ENCODE measurements at regions not wholly inside any gene's neighbourhood (a gene's known extent, or its start where the extent isn't known, plus 50 kb on each side); places are given as distances from the start of the nearest gene placed in this dataset.
A peak's percentile ranks its signal among the peaks of the same experiment; 100 is the strongest.

- no peak for DNase-seq (ENCODE audit: low read depth, low spot score)
Observed at GRCh38 chr15:79186616-79187015, 95.9 kb upstream of the ANKRD34C start.

- DNase-seq (ENCODE audit: low read depth, low spot score), result no peak
Observed at GRCh38 chr15:79185199-79185598, 94.6 kb upstream of the RASGRF1 start.

GRCh38 chr15:79184465-79184892, 93.9 kb upstream of the RASGRF1 start:
- DNase-seq (ENCODE audit: low read depth, low spot score), result peak; percentile 10

GRCh38 chr15:79180318-79180717, 89.7 kb upstream of the RASGRF1 start:
- no peak for DNase-seq (ENCODE audit: low read depth, low spot score)

- no peak for DNase-seq (ENCODE audit: low read depth, low spot score)
Observed at GRCh38 chr15:79179597-79179996, 89.0 kb upstream of the RASGRF1 start.

- DNase-seq (ENCODE audit: low read depth, low spot score), result no peak
Observed at GRCh38 chr15:79179108-79179561, 88.6 kb upstream of the RASGRF1 start.

GRCh38 chr15:79178594-79178993, 88.0 kb upstream of the RASGRF1 start:
- DNase-seq (ENCODE audit: low read depth, low spot score), result no peak

- DNase-seq (ENCODE audit: low read depth, low spot score), result no peak
Observed at GRCh38 chr15:79176151-79176550, 85.6 kb upstream of the RASGRF1 start.

GRCh38 chr15:79172801-79173460, 82.4 kb upstream of the RASGRF1 start:
- DNase-seq (ENCODE audit: low read depth, low spot score), result no peak

- no peak for DNase-seq (ENCODE audit: low read depth, low spot score)
Observed at GRCh38 chr15:79172032-79172481, 81.5 kb upstream of the RASGRF1 start.

- no peak for DNase-seq (ENCODE audit: low read depth, low spot score)
Observed at GRCh38 chr15:79171320-79172031, 80.9 kb upstream of the RASGRF1 start.

- DNase-seq (ENCODE audit: low read depth, low spot score), result no peak
Observed at GRCh38 chr15:79170256-79170664, 79.7 kb upstream of the RASGRF1 start.

- no peak for DNase-seq (ENCODE audit: low read depth, low spot score)
Observed at GRCh38 chr15:79169526-79170133, 79.0 kb upstream of the RASGRF1 start.

- no peak for DNase-seq (ENCODE audit: low read depth, low spot score)
Observed at GRCh38 chr15:79168922-79169456, 78.4 kb upstream of the RASGRF1 start.

GRCh38 chr15:79167776-79168175, 77.2 kb upstream of the RASGRF1 start:
- no peak for DNase-seq (ENCODE audit: low read depth, low spot score)

GRCh38 chr15:79166311-79166955, 75.9 kb upstream of the RASGRF1 start:
- no peak for DNase-seq (ENCODE audit: low read depth, low spot score)

- DNase-seq (ENCODE audit: low read depth, low spot score), result no peak
Observed at GRCh38 chr15:79164465-79164864, 73.9 kb upstream of the RASGRF1 start.

GRCh38 chr15:79164043-79164442, 73.5 kb upstream of the RASGRF1 start:
- no peak for DNase-seq (ENCODE audit: low read depth, low spot score)

- no peak for DNase-seq (ENCODE audit: low read depth, low spot score)
Observed at GRCh38 chr15:79163395-79163794, 72.8 kb upstream of the RASGRF1 start.

- DNase-seq (ENCODE audit: low read depth, low spot score), result no peak
Observed at GRCh38 chr15:79161837-79162508, 71.4 kb upstream of the RASGRF1 start.

GRCh38 chr15:79160211-79160610, 69.6 kb upstream of the RASGRF1 start:
- no peak for DNase-seq (ENCODE audit: low read depth, low spot score)
